Muscle of leg (tissue), 3 donors: ENCODE measurements at regions not wholly inside any gene's neighbourhood (a gene's known extent, or its start where the extent isn't known, plus 50 kb on each side); places are given as distances from the start of the nearest gene placed in this dataset.
A peak's percentile ranks its signal among the peaks of the same experiment; 100 is the strongest.

Experiments used
- DNase-seq: peaks from one replicate; pipeline ENCODE4 v3.0.0; 2013
- H3K27ac ChIP-seq: one replicate; pipeline ENCODE4 v1.5.1; 2013; ENCODE audit warnings: mild to moderate bottlenecking, low read length, control low read depth
- H3K27me3 ChIP-seq: one replicate; pipeline ENCODE4 v1.6.1; 2013; ENCODE audit warnings: low read length; ENCODE audit not compliant: control insufficient read depth, insufficient read depth
- H3K36me3 ChIP-seq: one replicate; pipeline ENCODE4 v1.6.1; 2013; ENCODE audit warnings: low read length; ENCODE audit not compliant: control insufficient read depth, insufficient read depth
- H3K4me1 ChIP-seq: one replicate; pipeline ENCODE4 v1.6.1; 2013; ENCODE audit warnings: low read length; ENCODE audit not compliant: control insufficient read depth, insufficient read depth
- H3K4me3 ChIP-seq: one replicate; pipeline ENCODE4 v1.5.1; 2013; ENCODE audit warnings: low read length, control low read depth
- H3K9me3 ChIP-seq: replicated peaks from 2 replicates; pipeline ENCODE4 v1.6.1; 2013; ENCODE audit warnings: low read depth, low read length; ENCODE audit not compliant: control insufficient read depth
- WGBS: methylation state at CpG from one replicate; pipeline ENCODE4 v1.1.5; 2013; ENCODE audit warnings: missing lambda C conversion rate; ENCODE audit not compliant: insufficient coverage; 5-methylcytosine and 5-hydroxymethylcytosine counted together

DNA sequence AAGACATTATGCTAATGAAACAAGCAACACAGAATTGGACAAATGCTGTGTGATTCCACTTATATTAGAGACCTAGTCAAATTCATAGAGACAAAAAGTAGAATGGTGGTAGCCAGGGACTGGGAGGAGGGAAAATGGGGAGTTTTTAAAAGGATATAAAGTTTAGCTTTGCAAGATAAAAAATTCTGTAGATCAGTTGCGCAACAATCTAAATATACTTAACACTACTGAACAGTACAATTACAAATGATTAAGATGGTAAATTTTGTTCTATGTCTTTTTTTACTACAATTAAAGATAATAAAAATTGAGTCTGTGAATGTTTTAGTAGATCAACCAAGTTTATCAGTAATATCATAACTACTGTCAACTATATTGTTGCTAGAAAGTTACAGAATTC, 340.1 kb upstream of the PDZRN3 start:
- no peak for DNase-seq
- Histone ChIP-seq H3K27me3 (no peaks in the 10 kb centered on the region), H3K9me3 (no peaks in the 10 kb centered on the region), H3K36me3 (no peaks in the 10 kb centered on the region), H3K27ac (no peak overlapping the region), H3K4me1 (no peaks in the 10 kb centered on the region), H3K4me3 (no peak overlapping the region)
- no CpG with 5 or more reads among the region's 1 CpG for WGBS

DNA sequence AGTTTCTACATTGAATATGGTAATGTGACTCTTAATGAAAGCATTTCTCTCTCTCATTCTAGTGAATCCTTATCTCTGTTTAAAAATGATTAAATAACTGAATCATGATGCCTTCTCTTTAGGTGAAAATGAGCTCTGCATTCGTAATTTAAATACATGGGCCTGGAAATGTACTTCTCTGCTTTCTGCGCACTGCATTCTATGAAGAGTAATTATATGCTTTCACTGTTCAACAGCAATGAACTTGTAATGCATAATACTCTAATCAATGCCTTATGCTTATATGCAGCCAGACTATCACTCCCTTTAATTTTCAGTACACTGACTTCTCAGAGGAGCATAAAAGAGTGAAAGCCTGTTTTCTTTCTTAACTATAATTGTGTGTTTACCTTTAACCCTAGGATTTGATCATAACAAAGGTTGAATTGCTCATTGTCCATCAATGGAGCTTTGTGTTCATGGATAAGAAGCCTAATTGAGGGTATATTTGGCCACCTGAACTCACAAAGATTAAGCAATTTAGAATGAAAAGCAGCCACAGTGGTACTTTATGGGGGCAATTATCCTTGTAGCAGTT, 330.8 kb upstream of the PDZRN3 start:
- Histone ChIP-seq H3K27me3 (no peaks in the 10 kb centered on the region), H3K9me3 (no peaks in the 10 kb centered on the region), H3K4me3 (no peak overlapping the region), H3K36me3 (no peaks in the 10 kb centered on the region), H3K27ac (no peak overlapping the region), H3K4me1 (no peaks in the 10 kb centered on the region)
- WGBS = no CpG with 5 or more reads among the region's 2 CpGs
- DNase-seq = no peak

DNA sequence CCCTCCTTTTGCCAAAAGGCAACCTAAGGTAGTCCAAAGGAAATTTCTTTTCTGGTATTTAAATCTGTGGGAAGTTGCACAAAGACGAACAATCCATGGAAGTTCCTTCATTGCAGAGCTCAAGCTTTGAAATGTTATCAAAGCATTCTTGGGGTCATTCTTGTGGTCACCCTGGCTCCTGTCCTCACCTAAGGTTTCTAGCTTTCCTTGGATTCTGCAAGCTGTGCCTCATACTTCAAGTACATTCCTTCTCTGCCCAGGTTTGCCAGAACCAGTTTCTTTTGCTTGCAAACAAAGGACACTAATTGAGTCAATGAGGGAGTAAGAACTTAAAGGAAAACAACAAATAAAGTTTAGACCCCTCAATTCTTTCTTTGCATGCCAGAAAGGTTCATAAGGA, 329.8 kb upstream of the PDZRN3 start:
- Histone ChIP-seq H3K27me3 (no peaks in the 10 kb centered on the region), H3K9me3 (no peaks in the 10 kb centered on the region), H3K36me3 (no peaks in the 10 kb centered on the region), H3K4me3 (no peak overlapping the region), H3K27ac (no peak overlapping the region), H3K4me1 (no peaks in the 10 kb centered on the region)
- 100% methylated on average over 1 of the region's 1 CpG for WGBS
- no peak for DNase-seq

DNA sequence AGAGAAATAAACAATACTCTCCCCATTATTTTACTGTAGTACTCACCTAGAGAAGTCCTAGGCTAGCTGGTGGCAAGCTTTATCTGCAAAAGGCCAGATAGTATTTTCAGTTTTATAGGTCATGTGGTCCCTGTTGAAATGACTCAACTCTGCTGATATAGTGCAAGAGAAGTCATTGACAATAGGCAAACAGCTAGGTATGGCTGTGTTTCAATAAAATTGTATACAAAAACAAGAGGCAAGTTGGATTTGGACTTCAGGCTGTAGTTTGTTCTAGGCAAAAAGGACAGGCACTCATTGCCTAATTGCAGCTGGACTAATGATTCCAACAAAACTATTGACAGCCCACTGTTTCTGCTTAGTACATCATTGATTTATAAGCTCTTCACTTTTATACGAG, 328.0 kb upstream of the PDZRN3 start:
- no peak for DNase-seq
- WGBS = no CpG with 5 or more reads among the region's 1 CpG

DNA sequence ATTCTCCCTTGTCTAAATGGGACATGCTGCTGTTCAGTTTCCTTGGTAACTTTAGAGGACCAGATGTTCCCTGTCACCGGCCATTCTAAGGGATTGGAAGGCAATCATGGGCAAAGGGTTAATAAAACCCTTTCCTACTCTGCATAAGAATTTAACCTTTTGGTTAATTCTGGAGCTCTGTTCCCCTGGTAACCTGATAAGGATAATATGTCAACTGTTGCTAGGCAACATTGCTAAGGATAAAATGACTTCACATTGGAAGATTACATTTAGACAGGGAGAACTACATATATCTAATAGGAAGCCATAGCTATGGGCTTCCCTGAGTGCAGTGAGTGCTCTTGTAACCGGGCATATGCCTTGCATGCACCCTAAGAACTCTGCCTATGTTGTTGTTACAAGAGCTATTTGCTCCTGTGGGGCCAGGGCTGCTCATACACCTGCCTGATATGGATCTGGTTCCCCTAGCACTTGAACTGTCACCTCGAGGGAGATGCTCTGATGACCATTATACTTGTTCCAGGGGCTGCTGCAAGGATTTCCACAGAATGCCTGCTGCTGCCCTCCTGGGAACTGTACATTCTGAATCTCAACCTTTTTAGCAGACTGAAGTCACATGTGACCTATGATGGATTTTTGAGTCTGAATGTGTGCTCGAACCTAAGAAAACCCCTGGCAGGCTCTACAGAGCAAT, 326.3 kb upstream of the PDZRN3 start:
- Histone ChIP-seq H3K27ac (no peak overlapping the region), H3K4me3 (no peak overlapping the region), H3K27me3 (no peaks in the 10 kb centered on the region), H3K4me1 (no peaks in the 10 kb centered on the region), H3K36me3 (no peaks in the 10 kb centered on the region), H3K9me3 (no peaks in the 10 kb centered on the region)
- no peak for DNase-seq
- WGBS = 49% methylated on average over 3 of the region's 4 CpGs

More for the DNA sequence above, 328.0 kb upstream of the PDZRN3 start:
- H3K4me1 ChIP-seq = no peaks in the 10 kb centered on the region
- no peaks in the 10 kb centered on the region for H3K27me3 ChIP-seq
- no peaks in the 10 kb centered on the region for H3K36me3 ChIP-seq
- no peaks in the 10 kb centered on the region for H3K9me3 ChIP-seq
- H3K4me3 ChIP-seq = no peak overlapping the region
- H3K27ac ChIP-seq = no peak overlapping the region

DNA sequence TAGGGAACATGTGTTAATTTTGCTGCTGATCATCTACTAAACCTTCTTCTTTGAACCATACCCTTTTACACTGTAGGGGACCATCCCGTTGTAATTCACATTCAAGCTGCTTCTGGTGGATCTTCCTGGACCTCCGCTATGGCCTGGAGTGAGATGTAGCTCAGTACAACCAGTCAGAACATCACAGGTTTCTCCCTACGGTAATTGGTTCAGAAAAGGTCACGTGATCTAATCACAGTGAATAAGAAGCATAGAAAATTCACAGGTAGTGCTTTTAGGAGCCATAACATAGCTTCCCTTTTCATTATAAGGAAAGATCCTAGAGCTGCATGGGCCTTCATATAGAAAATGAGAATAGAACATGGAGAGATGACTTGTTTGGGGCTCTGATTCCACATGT, 320.8 kb upstream of the PDZRN3 start:
- Histone ChIP-seq H3K27me3 (no peaks in the 10 kb centered on the region), H3K36me3 (no peaks in the 10 kb centered on the region), H3K4me3 (no peak overlapping the region), H3K9me3 (no peaks in the 10 kb centered on the region), H3K27ac (no peak overlapping the region), H3K4me1 (no peaks in the 10 kb centered on the region)
- DNase-seq = no peak
- no CpG with 5 or more reads among the region's 4 CpGs for WGBS

DNA sequence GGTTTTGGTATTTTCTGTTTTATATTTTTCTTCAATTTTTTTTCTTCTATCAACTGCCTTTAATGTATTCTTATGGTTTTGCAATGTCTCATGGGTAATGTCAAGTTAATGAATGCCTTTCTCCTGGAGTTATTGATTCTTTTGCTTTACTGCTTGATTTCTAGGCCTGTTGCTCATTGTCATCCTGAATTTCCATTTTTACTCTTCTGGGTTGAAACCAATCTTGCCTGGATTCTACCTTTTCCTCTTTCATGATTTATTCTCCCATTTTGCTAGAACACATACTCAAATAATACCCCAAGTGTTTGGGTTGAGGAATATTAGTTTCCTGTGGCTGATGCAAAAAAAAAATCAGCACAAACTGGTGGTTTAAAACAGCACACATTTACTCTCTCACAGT, 315.2 kb upstream of the PDZRN3 start:
- Histone ChIP-seq H3K9me3 (no peaks in the 10 kb centered on the region), H3K36me3 (no peaks in the 10 kb centered on the region)
- DNase-seq = no peak

DNA sequence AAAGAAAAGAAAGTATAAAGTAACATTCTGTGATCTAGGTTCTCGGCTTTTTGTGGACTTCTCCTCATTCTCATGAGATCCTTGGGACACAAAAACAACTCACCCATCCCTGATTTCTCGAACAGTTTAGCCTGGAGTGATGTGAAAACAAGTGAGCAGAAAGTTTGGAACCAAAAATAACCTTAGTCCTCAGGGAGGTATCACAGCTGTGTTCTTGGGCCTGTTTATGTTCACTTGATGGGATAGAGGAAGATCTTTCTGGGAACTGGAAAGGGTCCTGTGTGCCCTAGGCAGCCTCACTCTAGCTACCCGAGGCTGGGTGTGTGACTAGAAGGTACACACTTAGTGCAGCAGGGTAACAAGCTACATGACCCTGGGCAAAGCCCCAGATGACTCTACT, 308.8 kb upstream of the PDZRN3 start:
- peak; percentile 65 for DNase-seq
- Histone ChIP-seq H3K4me3 (no peak overlapping the region), H3K27me3 (no peaks in the 10 kb centered on the region), H3K27ac (no peak overlapping the region), H3K9me3 (no peaks in the 10 kb centered on the region), H3K4me1 (no peaks in the 10 kb centered on the region), H3K36me3 (no peaks in the 10 kb centered on the region)
- 49% methylated on average over 2 of the region's 3 CpGs for WGBS

More for the DNA sequence above, 315.2 kb upstream of the PDZRN3 start:
- Histone ChIP-seq H3K27me3 (no peaks in the 10 kb centered on the region), H3K4me3 (no peak overlapping the region), H3K27ac (no peak overlapping the region), H3K4me1 (no peaks in the 10 kb centered on the region)

DNA sequence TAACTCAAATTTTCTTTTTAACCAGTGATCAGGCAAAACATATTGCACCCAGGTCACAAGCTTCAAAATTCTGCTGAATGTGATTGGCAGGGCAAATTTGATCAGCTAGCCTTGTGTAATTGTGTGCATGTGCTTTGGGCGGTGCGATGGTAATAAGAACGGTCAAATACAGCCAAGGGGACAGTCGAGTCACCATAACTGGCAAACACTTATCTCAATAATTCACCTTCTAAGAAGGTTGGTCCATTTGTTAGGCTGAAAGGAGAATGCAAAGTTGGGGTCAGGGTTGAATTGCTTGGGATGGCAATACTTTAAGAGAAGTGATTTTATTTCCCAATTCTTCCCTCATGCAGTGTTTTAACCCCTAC, 302.4 kb upstream of the PDZRN3 start:
- WGBS = no CpG with 5 or more reads among the region's 4 CpGs

DNA sequence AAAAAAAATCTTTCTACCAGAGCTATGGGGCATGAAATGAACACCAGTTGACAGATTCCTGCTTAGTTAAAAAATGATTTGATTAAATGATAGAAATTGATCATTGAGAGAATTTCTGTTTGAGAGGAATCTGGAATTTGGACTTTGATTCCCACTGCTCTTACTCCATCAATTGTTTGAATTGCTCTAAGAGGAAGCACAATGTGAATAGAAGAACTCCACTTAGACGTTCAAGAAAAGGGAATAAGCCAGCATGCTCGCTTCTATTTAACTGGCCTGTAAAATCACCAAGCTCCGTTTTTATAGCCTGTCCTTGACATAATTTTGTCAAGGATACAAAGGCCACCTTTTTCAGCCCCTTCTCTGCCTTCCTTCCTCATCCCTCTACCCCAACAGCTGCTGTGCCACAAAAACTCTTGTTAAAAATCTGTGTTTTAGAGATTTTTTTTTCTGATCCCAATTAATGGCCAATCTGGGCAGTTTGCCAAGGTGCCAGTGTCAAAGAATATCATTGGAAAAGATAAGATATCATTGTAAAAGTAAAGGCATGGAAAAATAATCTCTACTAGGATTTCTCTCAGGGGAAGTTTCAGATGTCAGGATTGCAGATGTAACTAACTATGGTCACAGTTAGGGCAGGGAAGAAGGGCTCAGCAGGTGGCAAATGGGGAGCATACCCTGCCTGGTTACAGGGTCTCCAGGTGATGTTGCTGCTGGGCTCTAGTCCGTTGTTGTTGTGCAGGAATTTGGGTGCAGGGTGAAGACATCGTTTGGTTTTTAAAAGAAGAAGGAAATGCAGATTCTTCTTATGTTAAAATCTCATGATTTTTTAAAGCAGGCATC, 301.8 kb upstream of the PDZRN3 start:
- H3K36me3 ChIP-seq = no peaks in the 10 kb centered on the region
- WGBS = 50% methylated on average over 1 of the region's 5 CpGs
- H3K4me1 ChIP-seq = no peaks in the 10 kb centered on the region
- no peak overlapping the region for H3K27ac ChIP-seq
- H3K9me3 ChIP-seq = no peaks in the 10 kb centered on the region
- no peak for DNase-seq
- no peak overlapping the region for H3K4me3 ChIP-seq
- no peaks in the 10 kb centered on the region for H3K27me3 ChIP-seq

More for the DNA sequence above, 302.4 kb upstream of the PDZRN3 start:
- Histone ChIP-seq H3K36me3 (no peaks in the 10 kb centered on the region), H3K4me3 (no peak overlapping the region), H3K9me3 (no peaks in the 10 kb centered on the region), H3K4me1 (no peaks in the 10 kb centered on the region), H3K27me3 (no peaks in the 10 kb centered on the region), H3K27ac (no peak overlapping the region)
- DNase-seq = no peak
